Cerebellar nuclear complex (tissue), 1 donor: ENCODE measurements at regions not wholly inside any gene's neighbourhood (a gene's known extent, or its start where the extent isn't known, plus 50 kb on each side); places are given as distances from the start of the nearest gene placed in this dataset.

Source experiments
- DNase-seq, 2 experiments: peaks; one replicate each; lab custom pipeline; 2025; lab: John Stamatoyannopoulos, UW

GRCh38 chr9:118734696-118735095 lies 634.5 kb downstream of the BRINP1 start:
- no peak for DNase-seq

- no peak for DNase-seq
These were observed 632.8 kb downstream of the BRINP1 start for GRCh38 chr9:118736406-118736805.

- DNase-seq: no peak
These were observed 618.0 kb downstream of the BRINP1 start for GRCh38 chr9:118751077-118751847.

GRCh38 chr9:118751848-118752223 lies 617.4 kb downstream of the BRINP1 start:
- DNase-seq: no peak

- DNase-seq: no peak
These were observed 608.0 kb downstream of the BRINP1 start for GRCh38 chr9:118761016-118761790.

GRCh38 chr9:118767571-118767970 lies 601.7 kb downstream of the BRINP1 start:
- DNase-seq: peak in 1 of 2 experiments; percentile 5

- no peak for DNase-seq
These were observed 586.3 kb downstream of the BRINP1 start for GRCh38 chr9:118782790-118783463.

- DNase-seq: no peak
These were observed 585.2 kb downstream of the BRINP1 start for GRCh38 chr9:118784033-118784432.

GRCh38 chr9:118785456-118785855 lies 583.8 kb downstream of the BRINP1 start:
- DNase-seq: peak in 1 of 2 experiments; percentile 62

GRCh38 chr9:118786877-118787276 lies 582.4 kb downstream of the BRINP1 start:
- peak in 1 of 2 experiments; percentile 6 for DNase-seq

GRCh38 chr9:118809160-118809625 lies 560.0 kb downstream of the BRINP1 start:
- DNase-seq: no peak

- no peak for DNase-seq
These were observed 539.9 kb downstream of the BRINP1 start for GRCh38 chr9:118829334-118829733.

- DNase-seq: no peak
These were observed 536.9 kb downstream of the BRINP1 start for GRCh38 chr9:118832371-118832770.

GRCh38 chr9:118836891-118837290 lies 532.3 kb downstream of the BRINP1 start:
- DNase-seq: no peak

- no peak for DNase-seq
These were observed 497.7 kb downstream of the BRINP1 start for GRCh38 chr9:118871531-118871930.

GRCh38 chr9:118882684-118883083 lies 486.6 kb downstream of the BRINP1 start:
- no peak for DNase-seq

GRCh38 chr9:118883411-118883810 lies 485.8 kb downstream of the BRINP1 start:
- DNase-seq: no peak

GRCh38 chr9:118891213-118891612 lies 478.0 kb downstream of the BRINP1 start:
- no peak for DNase-seq

- no peak for DNase-seq
These were observed 472.8 kb downstream of the BRINP1 start for GRCh38 chr9:118896324-118897000.

GRCh38 chr9:118918180-118918579 lies 451.1 kb downstream of the BRINP1 start:
- no peak for DNase-seq

- DNase-seq: no peak
These were observed 440.5 kb downstream of the BRINP1 start for GRCh38 chr9:118928722-118929121.

- DNase-seq: no peak
These were observed 439.9 kb downstream of the BRINP1 start for GRCh38 chr9:118929287-118929686.
